NCI-H82 treated with DMSO at 0.1 percent for 48 hours (cell line): ENCODE measurements at regions not wholly inside any gene's neighbourhood (a gene's known extent, or its start where the extent isn't known, plus 50 kb on each side); places are given as distances from the start of the nearest gene placed in this dataset.
"Not testable (repeated sequence)": the region's sequence is repeated elsewhere in the genome, so short reads cannot be mapped to it uniquely, and the experiment has no call there.

Source experiments
- DNase-seq: peaks from one replicate; lab custom pipeline; 2025; ENCODE audit not compliant: unreplicated experiment; lab: John Stamatoyannopoulos, UW

GRCh38 chr18:56444201-56444600 is 194.2 kb downstream of the TXNL1 start:
- no peak for DNase-seq

GRCh38 chr18:56443166-56443907 is 195.1 kb downstream of the TXNL1 start:
- DNase-seq: no peak

DNA sequence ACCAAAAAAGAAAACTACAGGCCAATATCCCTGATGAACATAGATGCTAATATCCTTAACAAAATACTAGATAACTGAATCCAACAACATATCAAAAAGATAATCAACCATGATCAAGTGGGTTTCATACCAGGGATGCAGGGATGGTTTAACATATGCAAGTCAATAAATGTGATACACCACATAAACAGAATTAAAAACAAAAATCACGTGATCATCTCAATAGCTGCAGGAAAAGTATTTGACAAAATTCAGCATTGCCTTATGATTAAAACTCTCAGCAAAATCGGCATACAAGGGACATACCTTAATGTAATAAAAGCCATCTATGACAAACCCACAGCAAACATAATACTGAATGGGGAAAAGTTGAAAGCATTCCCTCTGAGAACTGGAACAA is 199.9 kb downstream of the TXNL1 start:
- DNase-seq: not testable (repeated sequence)

- DNase-seq: no peak
Observed at GRCh38 chr18:56436651-56437050, 201.7 kb downstream of the TXNL1 start.

- DNase-seq: no peak
Observed at GRCh38 chr18:56433919-56434318, 204.5 kb downstream of the TXNL1 start.

- no peak for DNase-seq
Observed at GRCh38 chr18:56431551-56431950, 206.8 kb downstream of the TXNL1 start.

DNA sequence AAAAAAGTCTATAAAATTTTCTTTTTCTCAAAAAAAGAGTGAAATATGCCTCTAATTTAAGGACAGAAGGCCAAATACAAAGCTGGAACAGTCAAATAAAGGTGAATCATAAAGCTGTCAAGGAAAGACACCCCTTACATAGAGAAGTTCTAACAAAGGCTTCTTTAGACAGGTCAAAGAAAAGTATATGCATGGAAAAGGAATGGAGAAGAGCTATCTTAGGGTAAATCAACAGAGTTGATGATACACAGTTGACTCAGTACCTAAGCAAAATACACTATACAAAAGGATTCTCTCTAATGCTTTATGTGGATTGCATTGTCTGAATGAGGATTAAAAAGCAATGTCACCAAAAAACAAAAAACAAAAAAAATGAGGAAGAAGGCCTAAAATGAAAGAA is 214.8 kb downstream of the TXNL1 start:
- DNase-seq: no peak

- no peak for DNase-seq
Observed at GRCh38 chr18:56421647-56422046, 216.7 kb downstream of the TXNL1 start.

- not testable (repeated sequence) for DNase-seq
Observed at GRCh38 chr18:56420868-56421267, 217.5 kb downstream of the TXNL1 start.

- DNase-seq: no peak
Observed at GRCh38 chr18:56414357-56414756, 224.0 kb downstream of the TXNL1 start.

DNA sequence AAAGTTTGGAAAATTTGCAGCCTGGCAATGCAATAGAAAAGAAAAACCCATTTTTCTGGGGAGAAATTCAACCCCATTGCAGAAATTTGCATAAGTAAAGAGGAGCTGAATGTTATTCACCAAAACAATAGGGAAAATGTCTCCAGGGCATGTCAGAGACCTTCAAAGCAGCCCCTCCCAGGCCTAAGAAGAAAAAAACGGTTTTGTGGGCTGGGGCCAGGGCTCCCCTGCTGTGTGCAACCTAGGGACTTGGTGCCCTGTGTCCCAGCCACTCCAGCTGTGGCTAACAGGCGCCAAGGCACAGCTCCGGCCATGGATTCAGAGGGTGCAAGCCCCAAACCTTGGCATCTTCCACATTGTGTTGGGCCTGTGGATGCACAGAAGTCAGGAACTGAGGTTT is 224.5 kb downstream of the TXNL1 start:
- DNase-seq: no peak

- DNase-seq: no peak
Observed at GRCh38 chr18:56412951-56413350, 225.4 kb downstream of the TXNL1 start.

DNA sequence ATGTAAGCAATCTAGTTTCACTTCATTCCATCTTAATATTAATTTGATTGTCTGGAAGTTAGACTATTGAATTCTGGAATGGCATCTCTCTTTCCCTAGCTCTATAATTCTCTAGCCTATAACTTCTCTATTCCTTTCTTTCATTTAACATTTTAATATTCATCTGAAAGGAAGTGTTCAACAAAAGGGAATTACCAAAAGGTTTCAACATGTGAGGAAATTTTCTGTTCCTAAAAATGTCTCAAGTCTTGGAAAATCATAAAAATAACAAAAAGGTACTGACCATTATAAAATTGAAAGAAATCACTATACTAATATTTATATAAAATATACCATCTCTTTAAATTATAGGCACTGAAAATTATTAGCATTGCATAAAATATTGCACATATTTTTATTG is 228.7 kb downstream of the TXNL1 start:
- no peak for DNase-seq

DNA sequence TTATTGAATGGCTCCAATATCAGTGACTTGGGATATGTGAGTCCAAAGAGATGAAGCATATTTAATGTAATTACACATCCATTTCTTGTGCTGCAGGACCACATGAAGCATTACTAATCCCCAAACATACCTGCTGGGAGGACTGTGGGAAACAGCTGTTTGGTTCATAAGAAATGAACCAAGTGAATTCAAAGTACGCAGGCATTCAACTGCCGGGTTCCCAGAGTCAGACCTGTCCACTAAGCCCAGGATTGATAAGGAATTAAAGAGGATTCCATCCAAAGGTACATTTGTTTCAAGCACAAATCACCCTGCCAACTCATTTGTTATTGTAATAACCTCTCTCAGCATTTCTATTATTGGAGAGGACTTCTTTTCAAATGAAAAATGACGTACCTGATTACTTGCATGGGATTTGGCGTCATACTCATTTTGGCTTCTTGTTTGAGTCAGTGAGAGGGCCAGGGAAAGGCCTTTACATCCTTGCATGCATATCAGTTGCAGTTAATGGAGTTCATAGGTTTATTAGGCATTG is 230.7 kb downstream of the TXNL1 start:
- DNase-seq: no peak

DNA sequence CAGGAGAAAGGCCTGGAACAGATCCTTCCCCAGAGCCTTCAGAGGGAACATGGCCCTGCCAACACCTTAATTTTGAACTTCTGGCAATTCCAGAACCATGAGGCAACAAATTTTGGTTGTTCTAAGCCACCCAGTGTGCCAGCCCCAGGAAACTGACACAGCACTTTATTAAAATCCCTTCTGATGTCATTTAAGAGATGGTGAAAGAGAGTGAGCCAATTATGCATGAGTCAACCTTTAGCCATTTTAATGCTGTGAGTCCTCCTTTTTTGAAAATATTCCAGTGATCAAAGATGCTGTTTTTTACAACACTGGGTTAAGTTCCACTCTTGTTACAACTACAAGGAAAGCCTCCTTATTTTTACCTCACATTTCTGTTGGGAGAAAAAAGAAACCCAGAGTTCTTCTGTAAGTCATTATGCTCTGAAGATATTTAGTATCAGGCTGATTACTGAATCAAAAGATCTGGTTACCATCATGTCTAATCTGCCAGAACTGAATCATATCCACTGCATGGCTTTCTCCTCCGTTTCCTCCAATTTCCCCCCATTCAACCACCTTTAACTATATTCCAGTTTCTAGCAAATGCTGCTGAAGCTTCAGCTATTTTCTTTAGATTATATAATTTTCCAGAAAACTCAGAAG is 235.4 kb downstream of the TXNL1 start:
- no peak for DNase-seq

DNA sequence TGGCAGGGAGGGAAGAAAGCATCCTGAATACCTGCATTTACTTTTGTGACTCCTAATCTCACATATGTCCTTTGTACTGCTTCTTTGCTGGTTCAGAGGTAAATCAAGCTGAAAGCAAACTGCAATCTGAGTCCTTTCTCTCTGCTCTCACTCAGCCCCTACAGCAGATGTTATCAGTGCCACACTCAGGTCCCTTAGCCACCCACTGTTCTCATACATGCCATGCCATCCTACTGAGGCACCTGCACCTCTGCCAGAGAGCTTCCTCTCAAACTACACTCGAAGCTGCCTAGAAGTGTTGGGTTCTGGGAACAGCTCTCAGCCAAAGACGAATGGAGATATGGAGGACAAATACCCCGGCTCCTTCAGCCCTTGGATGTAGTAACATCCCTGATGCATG is 244.5 kb downstream of the TXNL1 start:
- DNase-seq: no peak

GRCh38 chr18:56391931-56392590 is 246.3 kb downstream of the TXNL1 start:
- DNase-seq: no peak

- no peak for DNase-seq
Observed at GRCh38 chr18:56390626-56391025, 247.8 kb downstream of the TXNL1 start.

- no peak for DNase-seq
Observed at GRCh38 chr18:56389190-56389589, 249.2 kb downstream of the TXNL1 start.

DNA sequence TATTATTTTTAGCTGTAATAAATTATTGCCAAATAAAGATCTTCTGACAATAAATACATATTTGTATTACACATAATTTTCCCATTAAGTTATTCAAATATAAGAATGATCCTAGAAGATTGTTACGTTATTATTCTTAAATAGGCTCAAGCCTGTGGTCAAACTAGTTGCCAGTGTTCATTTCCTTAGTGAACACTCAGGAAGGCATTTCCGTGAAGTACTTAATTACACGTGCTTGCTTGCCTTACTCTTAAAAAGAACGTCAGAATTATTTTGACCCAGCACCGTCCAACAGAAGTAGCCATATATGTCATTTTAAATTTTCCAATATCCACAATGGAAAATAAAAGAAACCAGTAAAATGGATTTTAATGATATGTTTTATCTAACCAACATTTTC is 249.8 kb downstream of the TXNL1 start:
- DNase-seq: no peak

DNA sequence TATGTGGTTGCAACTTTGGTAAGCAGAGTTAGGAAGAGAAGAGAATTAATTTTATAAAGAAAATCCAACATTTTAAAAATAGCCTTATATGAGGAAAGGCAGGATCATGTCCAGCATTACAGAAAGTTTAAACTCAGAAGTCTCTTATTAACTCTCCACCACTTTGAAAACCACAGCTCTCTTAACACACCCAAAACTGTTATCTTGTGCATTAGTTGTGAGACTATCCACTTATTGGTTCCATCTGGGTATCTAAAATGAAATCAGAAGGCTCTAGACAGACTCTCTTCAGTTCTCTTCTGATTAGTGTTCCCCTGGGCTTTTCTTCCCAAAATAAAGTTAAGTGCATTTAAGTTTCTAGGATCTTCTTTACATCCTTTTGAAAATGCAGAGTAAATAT is 251.5 kb downstream of the TXNL1 start:
- DNase-seq: no peak

DNA sequence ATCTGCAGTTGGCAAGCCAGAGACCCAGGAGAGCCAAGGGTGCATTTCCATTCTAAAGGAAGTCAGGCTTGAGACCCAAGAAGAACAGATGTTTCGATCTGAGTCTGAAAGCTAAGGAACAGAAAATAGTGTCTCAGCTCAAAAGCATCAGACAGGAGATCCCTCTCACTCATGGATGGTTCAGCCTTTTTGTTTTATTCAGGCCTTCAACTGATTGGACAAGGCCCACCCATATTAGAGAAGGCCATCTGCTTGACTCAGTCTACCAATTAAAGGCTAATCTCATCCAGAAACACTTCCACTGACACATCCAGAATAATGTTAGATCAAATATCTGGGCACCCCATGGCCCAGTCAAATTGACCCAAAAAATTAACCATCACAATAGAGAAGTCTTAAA is 255.0 kb downstream of the TXNL1 start:
- no peak for DNase-seq
